ENCODE measurements at regions not wholly inside any gene's neighbourhood (a gene's known extent, or its start where the extent isn't known, plus 50 kb on each side); places are given as distances from the start of the nearest gene placed in this dataset.
A peak's percentile ranks its signal among the peaks of the same experiment; 100 is the strongest.

- Mint-ChIP-seq H3K27ac (ENCODE audit: unreplicated experiment) (no peak overlapping the region), H3K27me3 (ENCODE audit: unreplicated experiment) (no peaks in the 10 kb centered on the region), H3K9me3 (ENCODE audit: low read depth, unreplicated experiment) (no peaks in the 10 kb centered on the region), H3K4me3 (ENCODE audit: low read depth, unreplicated experiment) (no peak overlapping the region), H3K4me1 (ENCODE audit: low read depth, unreplicated experiment) (peaks cover 23% of the 10 kb centered on the region), H3K36me3 (ENCODE audit: insufficient read depth, unreplicated experiment) (peaks cover 19% of the 10 kb centered on the region)
- CTCF ChIA-PET: no interaction called here
- intact Hi-C loops (cut with micrococcal nuclease; ENCODE audit: unreplicated experiment): loop anchor here (5.0 kb wide), 2 partner anchors 61 to 104 kb away; no protein-coding TSS in a partner anchor
- DNase-seq: no peak
- no peak for TF ChIP-seq CTCF (IDR thresholded peaks at IDR 0.05; ENCODE audit: unreplicated experiment)
- no TSS peak for BruUV-seq (replicated peaks)
Measured at GRCh38 chr6:63456734-63457133, 115.5 kb upstream of the LOC128125822 start.

- Mint-ChIP-seq H3K9me3 (ENCODE audit: low read depth, unreplicated experiment) (no peaks in the 10 kb centered on the region), H3K4me1 (ENCODE audit: low read depth, unreplicated experiment) (peaks cover 13% of the 10 kb centered on the region), H3K27me3 (ENCODE audit: unreplicated experiment) (no peaks in the 10 kb centered on the region), H3K4me3 (ENCODE audit: low read depth, unreplicated experiment) (no peak overlapping the region), H3K27ac (ENCODE audit: unreplicated experiment) (peak overlapping the region; percentile 84), H3K36me3 (ENCODE audit: insufficient read depth, unreplicated experiment) (peaks cover 19% of the 10 kb centered on the region)
- BruUV-seq (replicated peaks): no TSS peak
- DNase-seq: no peak
- TF ChIP-seq CTCF (IDR thresholded peaks at IDR 0.05; ENCODE audit: unreplicated experiment): no peak
- intact Hi-C loops (cut with micrococcal nuclease; ENCODE audit: unreplicated experiment): loop anchor here (2.0 to 5.0 kb wide), 3 partner anchors 59 to 112 kb away; no protein-coding TSS in a partner anchor
- CTCF ChIA-PET: no interaction called here
Measured at GRCh38 chr6:63458480-63459115, 113.7 kb upstream of the LOC128125822 start.

GRCh38 chr6:63459814-63460213 is 112.5 kb upstream of the LOC128125822 start:
- Mint-ChIP-seq H3K9me3 (ENCODE audit: low read depth, unreplicated experiment) (no peaks in the 10 kb centered on the region), H3K4me1 (ENCODE audit: low read depth, unreplicated experiment) (peaks cover 13% of the 10 kb centered on the region), H3K27ac (ENCODE audit: unreplicated experiment) (peak overlapping the region; percentile 91), H3K27me3 (ENCODE audit: unreplicated experiment) (no peaks in the 10 kb centered on the region), H3K36me3 (ENCODE audit: insufficient read depth, unreplicated experiment) (peaks cover 19% of the 10 kb centered on the region), H3K4me3 (ENCODE audit: low read depth, unreplicated experiment) (no peak overlapping the region)
- intact Hi-C loops (cut with micrococcal nuclease; ENCODE audit: unreplicated experiment): loop anchor here (2.0 to 5.0 kb wide), 3 partner anchors 57 to 111 kb away; no protein-coding TSS in a partner anchor
- CTCF ChIA-PET: interaction anchor here (0.6 kb wide), 1 partner anchor 8 kb away, joined by 3 read pairs; no protein-coding TSS in a partner anchor
- no peak for TF ChIP-seq CTCF (IDR thresholded peaks at IDR 0.05; ENCODE audit: unreplicated experiment)
- DNase-seq: no peak
- BruUV-seq (replicated peaks): no TSS peak

- H3K27me3 Mint-ChIP-seq (ENCODE audit: unreplicated experiment): no peaks in the 10 kb centered on the region
- peaks cover 13% of the 10 kb centered on the region for H3K4me1 Mint-ChIP-seq (ENCODE audit: low read depth, unreplicated experiment)
- no peaks in the 10 kb centered on the region for H3K9me3 Mint-ChIP-seq (ENCODE audit: low read depth, unreplicated experiment)
- TF ChIP-seq CTCF (IDR thresholded peaks at IDR 0.05; ENCODE audit: unreplicated experiment): no peak
- peaks cover 19% of the 10 kb centered on the region for H3K36me3 Mint-ChIP-seq (ENCODE audit: insufficient read depth, unreplicated experiment)
- intact Hi-C loops (cut with micrococcal nuclease; ENCODE audit: unreplicated experiment): no loop called here
- no TSS peak for BruUV-seq (replicated peaks)
- peak overlapping the region; percentile 19 for H3K27ac Mint-ChIP-seq (ENCODE audit: unreplicated experiment)
- DNase-seq: no peak
- H3K4me3 Mint-ChIP-seq (ENCODE audit: low read depth, unreplicated experiment): no peak overlapping the region
- CTCF ChIA-PET: interaction anchor here (0.8 kb wide), 1 partner anchor 114 kb away, joined by 3 read pairs; no protein-coding TSS in a partner anchor
Measured at GRCh38 chr6:63460971-63461370, 111.3 kb upstream of the LOC128125822 start.

Data from Calu3 (cell line).